ENCODE measurements at regions not wholly inside any gene's neighbourhood (a gene's known extent, or its start where the extent isn't known, plus 50 kb on each side); places are given as distances from the start of the nearest gene placed in this dataset.

GRCh38 chr2:146108993-146109392, 1589.1 kb upstream of the ZEB2 start:
- Histone ChIP-seq H3K4me3 (replicated peaks; ENCODE audit: insufficient read depth, low read length) (no peak overlapping the region), H3K27me3 (ENCODE audit: insufficient read depth, poor library complexity, severe bottlenecking) (no peaks in the 10 kb centered on the region), H3K27ac (replicated peaks) (no peak overlapping the region)
- no peak for DNase-seq (ENCODE audit: low read depth in 1 of 2, low spot score in 1 of 2)
- TF ChIP-seq REST (IDR thresholded peaks at IDR 0.05; ENCODE audit: insufficient replicate concordance, low read depth) (no peak), CTCF (IDR thresholded peaks at IDR 0.05; ENCODE audit: insufficient read depth, low read length) (no peak), POLR2AphosphoS5 (IDR thresholded peaks at IDR 0.05; ENCODE audit: low read depth) (no peak), GABPA (IDR thresholded peaks at IDR 0.05; ENCODE audit: low read depth) (no peak)

GRCh38 chr2:146094185-146094584, 1574.3 kb upstream of the ZEB2 start:
- no peak overlapping the region for H3K4me3 ChIP-seq (replicated peaks; ENCODE audit: insufficient read depth, low read length)

GRCh38 chr2:146081459-146081858, 1561.5 kb upstream of the ZEB2 start:
- TF ChIP-seq SPI1 (IDR thresholded peaks at IDR 0.05; ENCODE audit: borderline replicate concordance, low read depth) (no peak), CTCF (IDR thresholded peaks at IDR 0.05; ENCODE audit: insufficient read depth, low read length) (no peak), REST (IDR thresholded peaks at IDR 0.05; ENCODE audit: insufficient replicate concordance, low read depth) (no peak), GABPA (IDR thresholded peaks at IDR 0.05; ENCODE audit: low read depth) (no peak), POLR2AphosphoS5 (IDR thresholded peaks at IDR 0.05; ENCODE audit: low read depth) (no peak)
- Histone ChIP-seq H3K27ac (replicated peaks) (no peak overlapping the region), H3K4me3 (replicated peaks; ENCODE audit: insufficient read depth, low read length) (no peak overlapping the region), H3K27me3 (ENCODE audit: insufficient read depth, poor library complexity, severe bottlenecking) (peaks cover 4% of the 10 kb centered on the region)
- DNase-seq (ENCODE audit: low read depth in 1 of 2, low spot score in 1 of 2) = no peak

More at GRCh38 chr2:146094185-146094584, 1574.3 kb upstream of the ZEB2 start:
- Histone ChIP-seq H3K27ac (replicated peaks) (no peak overlapping the region), H3K27me3 (ENCODE audit: insufficient read depth, poor library complexity, severe bottlenecking) (no peaks in the 10 kb centered on the region)
- no peak for TF ChIP-seq REST (IDR thresholded peaks at IDR 0.05; ENCODE audit: insufficient replicate concordance, low read depth)
- no peak for TF ChIP-seq CTCF (IDR thresholded peaks at IDR 0.05; ENCODE audit: insufficient read depth, low read length)
- TF ChIP-seq GABPA (IDR thresholded peaks at IDR 0.05; ENCODE audit: low read depth) = no peak
- no peak for TF ChIP-seq POLR2AphosphoS5 (IDR thresholded peaks at IDR 0.05; ENCODE audit: low read depth)
- no peak for TF ChIP-seq SPI1 (IDR thresholded peaks at IDR 0.05; ENCODE audit: borderline replicate concordance, low read depth)
- DNase-seq (ENCODE audit: low read depth in 1 of 2, low spot score in 1 of 2) = no peak

Data from HL-60 (cell line).